ENCODE measurements at regions not wholly inside any gene's neighbourhood (a gene's known extent, or its start where the extent isn't known, plus 50 kb on each side); places are given as distances from the start of the nearest gene placed in this dataset.

GRCh38 chr2:8236391-8236790, 445.5 kb upstream of the ID2 start:
- no peak for DNase-seq (ENCODE audit: low read depth in 2 of 2)
- no peak overlapping the region for H3K4me3 ChIP-seq (replicated peaks in 1 of 2; ENCODE audit: low read depth in 2 of 2, low read length in 2 of 2)
- TF ChIP-seq, protein P1, sequence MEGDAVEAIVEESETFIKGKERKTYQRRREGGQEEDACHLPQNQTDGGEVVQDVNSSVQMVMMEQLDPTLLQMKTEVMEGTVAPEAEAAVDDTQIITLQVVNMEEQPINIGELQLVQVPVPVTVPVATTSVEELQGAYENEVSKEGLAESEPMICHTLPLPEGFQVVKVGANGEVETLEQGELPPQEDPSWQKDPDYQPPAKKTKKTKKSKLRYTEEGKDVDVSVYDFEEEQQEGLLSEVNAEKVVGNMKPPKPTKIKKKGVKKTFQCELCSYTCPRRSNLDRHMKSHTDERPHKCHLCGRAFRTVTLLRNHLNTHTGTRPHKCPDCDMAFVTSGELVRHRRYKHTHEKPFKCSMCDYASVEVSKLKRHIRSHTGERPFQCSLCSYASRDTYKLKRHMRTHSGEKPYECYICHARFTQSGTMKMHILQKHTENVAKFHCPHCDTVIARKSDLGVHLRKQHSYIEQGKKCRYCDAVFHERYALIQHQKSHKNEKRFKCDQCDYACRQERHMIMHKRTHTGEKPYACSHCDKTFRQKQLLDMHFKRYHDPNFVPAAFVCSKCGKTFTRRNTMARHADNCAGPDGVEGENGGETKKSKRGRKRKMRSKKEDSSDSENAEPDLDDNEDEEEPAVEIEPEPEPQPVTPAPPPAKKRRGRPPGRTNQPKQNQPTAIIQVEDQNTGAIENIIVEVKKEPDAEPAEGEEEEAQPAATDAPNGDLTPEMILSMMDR (IDR thresholded peaks at IDR 0.05; ENCODE audit: low read depth, low read length): no peak

DNA sequence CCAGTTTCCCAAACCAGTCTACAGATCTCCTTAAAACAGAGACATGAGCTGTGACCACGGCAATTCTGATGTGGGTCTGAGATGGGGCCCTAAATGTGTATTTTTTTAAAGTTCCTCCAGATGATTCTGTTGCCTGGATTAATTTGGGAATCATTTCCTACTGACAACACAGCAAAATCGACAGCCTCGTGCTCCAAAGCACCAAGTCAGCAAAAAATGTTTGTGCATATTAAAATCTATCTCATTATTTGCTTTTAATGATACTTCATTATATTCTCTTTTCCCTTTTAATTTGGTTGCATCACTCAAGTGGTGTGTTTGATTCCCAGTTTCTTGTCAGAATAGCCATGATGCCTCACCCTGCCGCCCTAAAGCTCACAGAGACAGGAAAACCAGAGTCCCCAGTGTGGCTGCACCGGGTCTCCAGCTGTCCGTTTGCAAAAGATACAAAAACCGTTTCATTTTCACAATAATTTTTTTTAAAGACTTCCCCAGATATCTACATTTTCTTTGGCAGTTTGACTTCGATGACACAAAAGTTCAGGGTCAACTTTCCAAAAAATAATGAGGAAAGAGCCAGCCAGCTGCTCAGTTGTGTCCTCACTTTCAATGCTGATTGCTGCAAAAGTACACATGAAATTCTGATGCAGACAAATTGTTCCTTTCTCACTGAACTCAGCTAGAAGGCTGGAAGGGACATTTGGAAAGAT, 443.2 kb upstream of the ID2 start:
- TF ChIP-seq, protein P1 (IDR thresholded peaks at IDR 0.05; ENCODE audit: low read depth, low read length): no peak
- no peak overlapping the region for H3K4me3 ChIP-seq (replicated peaks in 1 of 2; ENCODE audit: low read depth in 2 of 2, low read length in 2 of 2)
- no peak for DNase-seq (ENCODE audit: low read depth in 2 of 2)

DNA sequence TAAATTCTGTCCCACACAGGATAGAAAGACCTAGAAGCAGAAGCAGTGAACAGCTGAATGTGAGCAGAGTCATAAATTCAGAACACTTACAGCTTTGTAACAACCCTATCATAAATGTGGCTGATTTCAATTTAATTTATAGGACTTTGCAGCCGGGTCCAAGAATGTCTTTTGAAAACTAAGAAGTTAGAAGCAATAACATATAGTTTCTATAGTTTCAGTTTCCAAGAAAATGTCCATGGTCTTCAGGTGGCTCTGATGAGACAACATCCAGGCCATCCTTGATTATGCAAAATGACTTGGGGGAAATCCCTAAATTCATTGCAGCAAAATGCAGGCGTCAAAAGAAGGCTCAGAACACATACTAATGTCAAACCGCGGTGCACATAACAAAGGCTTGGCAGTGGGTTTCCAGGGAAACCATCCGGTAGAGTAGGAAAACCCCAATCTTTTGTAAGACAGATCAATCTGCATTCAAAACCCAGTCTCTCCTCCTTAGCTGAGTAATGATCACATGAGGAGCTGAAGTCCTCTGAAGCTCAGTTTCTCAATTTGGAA, 442.2 kb upstream of the ID2 start:
- DNase-seq (ENCODE audit: low read depth in 2 of 2): no peak
- TF ChIP-seq, protein P1 (IDR thresholded peaks at IDR 0.05; ENCODE audit: low read depth, low read length): no peak
- no peak overlapping the region for H3K4me3 ChIP-seq (replicated peaks in 1 of 2; ENCODE audit: low read depth in 2 of 2, low read length in 2 of 2)

GRCh38 chr2:8241317-8241716, 440.5 kb upstream of the ID2 start:
- TF ChIP-seq, protein P1 (IDR thresholded peaks at IDR 0.05; ENCODE audit: low read depth, low read length): no peak
- no peak overlapping the region for H3K4me3 ChIP-seq (replicated peaks in 1 of 2; ENCODE audit: low read depth in 2 of 2, low read length in 2 of 2)
- DNase-seq (ENCODE audit: low read depth in 2 of 2): no peak

DNA sequence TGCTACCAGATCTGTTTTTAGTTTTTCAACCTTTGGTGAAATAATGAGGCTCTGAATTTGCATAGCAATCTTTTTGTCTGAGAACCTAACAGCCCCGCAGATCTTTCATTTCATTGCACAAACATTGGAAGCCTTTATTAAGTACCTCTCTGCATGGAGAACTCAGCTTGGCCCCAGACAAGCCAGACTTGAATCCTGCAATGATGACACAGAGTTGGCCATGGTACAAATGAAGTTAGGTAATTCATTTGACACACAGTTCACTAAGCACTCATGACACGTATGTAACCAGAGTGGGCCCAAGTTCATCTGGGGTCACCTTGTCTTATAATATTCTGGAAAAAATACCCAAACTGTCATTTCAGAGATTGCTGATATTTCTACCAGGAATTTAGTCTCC, 439.1 kb upstream of the ID2 start:
- peak; percentile 17 to 45 for DNase-seq (ENCODE audit: low read depth in 2 of 2)
- TF ChIP-seq, protein P1 (IDR thresholded peaks at IDR 0.05; ENCODE audit: low read depth, low read length): no peak
- H3K4me3 ChIP-seq (replicated peaks in 1 of 2; ENCODE audit: low read depth in 2 of 2, low read length in 2 of 2): no peak overlapping the region

DNA sequence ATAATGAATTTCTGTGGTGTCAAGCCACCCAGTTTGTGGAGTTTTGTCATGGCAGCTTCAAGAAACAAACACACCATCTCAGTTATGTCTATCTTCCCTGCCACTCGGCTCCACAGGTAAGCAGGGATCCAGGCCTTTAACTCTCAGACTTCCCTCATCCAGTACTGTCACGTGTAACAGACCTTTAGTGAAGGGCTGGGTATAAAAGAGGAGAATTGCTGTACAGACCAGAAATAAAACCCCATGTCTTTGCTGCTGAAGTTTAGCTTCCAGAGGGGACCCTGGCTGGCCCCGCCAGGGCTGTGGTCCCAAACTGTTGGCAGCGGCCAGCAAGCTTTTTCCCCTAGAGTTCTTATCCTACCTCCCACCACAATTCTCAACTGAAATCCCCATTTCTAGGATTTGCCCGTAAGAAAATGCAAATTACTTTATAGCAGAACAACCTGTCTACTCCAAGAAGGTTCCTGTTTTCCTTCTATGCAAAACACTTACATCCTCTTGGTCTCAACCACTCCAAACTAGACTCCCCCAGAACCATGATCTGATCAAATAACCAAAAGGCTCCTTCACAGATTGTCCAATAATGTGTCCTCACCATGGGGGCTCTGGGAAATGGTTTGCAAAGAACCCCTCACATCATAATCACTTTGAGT, 438.0 kb upstream of the ID2 start:
- no peak for DNase-seq (ENCODE audit: low read depth in 2 of 2)
- no peak overlapping the region for H3K4me3 ChIP-seq (replicated peaks in 1 of 2; ENCODE audit: low read depth in 2 of 2, low read length in 2 of 2)
- TF ChIP-seq, protein P1 (IDR thresholded peaks at IDR 0.05; ENCODE audit: low read depth, low read length): no peak
